ENCODE measurements at regions not wholly inside any gene's neighbourhood (a gene's known extent, or its start where the extent isn't known, plus 50 kb on each side); places are given as distances from the start of the nearest gene placed in this dataset.

DNA sequence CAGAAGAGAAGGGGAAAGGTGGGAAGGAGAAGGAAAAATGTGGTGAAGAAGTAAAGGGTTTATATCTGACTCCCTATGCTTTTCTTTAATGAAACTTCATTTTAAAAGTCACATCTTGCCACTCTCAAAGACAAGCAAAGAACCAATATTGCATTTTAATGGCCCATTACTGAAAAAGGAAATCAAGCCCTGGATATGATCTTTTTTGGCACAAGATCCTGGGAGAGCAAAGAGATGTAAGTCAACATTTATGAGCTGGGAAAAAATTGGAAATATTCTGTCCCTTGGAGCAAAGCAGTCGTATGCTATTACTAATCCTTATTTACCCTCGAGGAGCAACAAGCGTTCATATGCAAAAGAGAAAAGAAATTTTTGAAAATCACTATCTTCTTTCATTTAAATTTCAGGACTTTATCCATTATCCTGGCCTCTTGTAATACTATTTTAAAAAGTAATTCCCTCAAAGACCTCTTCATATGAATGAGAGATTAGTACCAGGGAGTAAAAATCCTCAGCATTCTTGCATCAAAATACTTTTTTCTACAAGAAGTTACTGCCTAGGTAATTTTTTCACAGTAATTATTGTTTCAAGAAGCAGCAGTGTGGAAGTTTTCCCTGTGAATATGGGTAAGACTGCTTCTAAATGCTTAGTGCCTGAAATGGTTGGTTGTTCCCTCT lies 435.3 kb upstream of the PDZRN3 start:
- ChIA-PET CTCF (no interaction called here), POLR2A (no interaction called here)
- FAIRE-seq = no peak

DNA sequence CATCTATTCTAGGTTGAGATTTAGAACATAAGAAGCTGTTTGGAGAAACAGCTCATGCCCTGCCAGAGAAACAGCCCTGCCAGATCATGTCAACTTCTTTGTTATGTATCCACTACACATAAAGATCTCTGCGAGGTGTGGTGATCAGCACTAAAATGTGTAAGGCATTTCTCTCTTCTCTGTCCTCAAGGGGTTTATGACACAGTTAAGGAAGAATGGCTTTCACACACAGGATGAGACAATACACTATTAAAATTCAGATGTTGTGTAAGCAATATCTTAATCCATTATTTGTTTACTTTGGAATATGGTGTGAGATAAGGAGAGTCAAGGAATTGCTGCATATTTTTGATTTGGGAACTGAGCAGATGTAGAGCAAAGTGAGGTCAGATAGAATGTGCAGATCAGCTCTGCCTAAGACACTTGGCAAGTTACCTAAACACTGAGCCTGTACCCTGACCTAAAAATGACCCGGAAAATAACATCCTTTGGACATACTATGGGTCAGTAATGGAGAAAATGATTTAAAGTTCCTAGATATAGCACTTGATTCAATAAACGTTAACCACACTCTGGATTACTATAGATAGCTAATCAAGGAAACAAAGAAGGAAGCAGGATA lies 434.7 kb upstream of the PDZRN3 start:
- POLR2A ChIA-PET = no interaction called here
- H3K9me3 ChIP-seq = no peaks in the 10 kb centered on the region
- DNase-seq (ENCODE audit: low read depth in 1 of 2, low spot score in 1 of 2) (no peak), ATAC-seq (no peak), FAIRE-seq (no peak)
- CTCF ChIA-PET = no interaction called here
- H3K4me3 ChIP-seq = no peak overlapping the region
- TF ChIP-seq KDM1A (IDR thresholded peaks at IDR 0.05; ENCODE audit: low read depth) (no peak), POLR2AphosphoS2 (conservative IDR thresholded peaks at IDR 0.05; ENCODE audit: low read length) (no peak), FOXS1 (CRISPR knock-in tag; IDR thresholded peaks at IDR 0.05) (no peak)
- TF ChIP-seq, protein P1, sequence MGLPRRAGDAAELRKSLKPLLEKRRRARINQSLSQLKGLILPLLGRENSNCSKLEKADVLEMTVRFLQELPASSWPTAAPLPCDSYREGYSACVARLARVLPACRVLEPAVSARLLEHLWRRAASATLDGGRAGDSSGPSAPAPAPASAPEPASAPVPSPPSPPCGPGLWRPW (IDR thresholded peaks at IDR 0.05) = no peak
- no peak overlapping the region for H3K4me2 ChIP-seq
- WGBS (ENCODE audit: missing lambda C conversion rate) = 3% methylated on average over 3 of the region's 3 CpGs
- no peak overlapping the region for H3K27ac ChIP-seq
- no peaks in the 10 kb centered on the region for H3K4me1 ChIP-seq

More for the DNA sequence above, 435.3 kb upstream of the PDZRN3 start:
- H3K27ac ChIP-seq = no peak overlapping the region
- no peak for ATAC-seq
- H3K4me2 ChIP-seq = no peak overlapping the region
- no peak for DNase-seq (ENCODE audit: low read depth in 1 of 2, low spot score in 1 of 2)
- no peaks in the 10 kb centered on the region for H3K9me3 ChIP-seq
- no peak overlapping the region for H3K4me3 ChIP-seq
- TF ChIP-seq MAFK (IDR thresholded peaks at IDR 0.05; ENCODE audit: partially characterized antibody) (no peak), NFE2L2 (conservative IDR thresholded peaks at IDR 0.05; ENCODE audit: low read length) (no peak), ESRRA (IDR thresholded peaks at IDR 0.05; ENCODE audit: borderline replicate concordance, low read length) (no peak)
- no peaks in the 10 kb centered on the region for H3K4me1 ChIP-seq
- 0% methylated on average over 3 of the region's 3 CpGs for WGBS (ENCODE audit: missing lambda C conversion rate)

DNA sequence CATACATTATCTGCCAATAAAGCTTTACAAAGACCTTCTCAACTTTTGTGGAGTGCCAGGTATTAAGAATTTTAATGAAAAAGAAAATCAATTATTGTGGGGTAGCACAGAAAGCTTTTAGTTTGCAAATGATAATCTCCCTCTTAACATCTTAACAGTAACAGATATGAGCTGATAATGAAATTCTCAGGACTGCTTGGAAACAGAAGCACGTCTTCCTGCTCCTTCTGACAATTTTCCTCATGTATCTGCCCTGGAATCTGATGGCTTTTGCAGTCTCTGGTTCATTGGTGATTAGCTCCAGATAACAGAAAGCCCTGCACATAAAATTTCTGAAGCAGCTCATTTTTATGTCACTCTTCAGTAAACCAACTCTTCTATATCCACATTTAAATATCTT lies 432.4 kb upstream of the PDZRN3 start:
- no peak for FAIRE-seq
- no peak overlapping the region for H3K4me2 ChIP-seq
- POLR2A ChIA-PET = no interaction called here
- H3K9me3 ChIP-seq = no peaks in the 10 kb centered on the region
- no peak for TF ChIP-seq SREBF2 (IDR thresholded peaks at IDR 0.05)
- no peak for TF ChIP-seq MYC (IDR thresholded peaks at IDR 0.05; ENCODE audit: borderline replicate concordance, low read length)
- TF ChIP-seq POLR2A (IDR thresholded peaks at IDR 0.05; ENCODE audit: low read length) = no peak
- no peak for TF ChIP-seq RFX5 (IDR thresholded peaks at IDR 0.05)
- H3K27ac ChIP-seq = no peak overlapping the region
- H3K4me3 ChIP-seq = no peak overlapping the region
- no peak for DNase-seq (ENCODE audit: low read depth in 1 of 2, low spot score in 1 of 2)
- CTCF ChIA-PET = no interaction called here
- no peak for ATAC-seq
- H3K4me1 ChIP-seq = no peaks in the 10 kb centered on the region
- 0% methylated on average over 1 of the region's 1 CpG for WGBS (ENCODE audit: missing lambda C conversion rate)

DNA sequence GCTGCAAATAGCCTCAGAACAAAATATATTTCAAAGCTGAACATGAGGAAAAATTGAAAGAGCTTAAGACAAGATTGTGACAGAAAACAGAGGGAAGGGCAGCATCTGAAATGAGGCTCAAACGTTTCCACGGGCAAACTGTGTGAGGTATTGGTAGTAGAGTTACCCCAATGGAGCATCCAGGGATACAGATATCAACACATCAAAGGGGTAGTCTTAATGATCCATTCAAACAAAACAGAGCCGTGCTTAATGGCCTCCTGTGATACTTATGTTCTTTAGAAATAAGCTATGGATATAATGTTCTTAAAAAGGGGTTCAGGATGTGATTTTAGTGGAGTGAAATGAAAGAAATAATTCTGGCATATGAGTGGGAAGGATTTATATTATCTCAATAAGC lies 430.3 kb upstream of the PDZRN3 start:
- DNase-seq (ENCODE audit: low read depth in 1 of 2, low spot score in 1 of 2) (no peak), FAIRE-seq (no peak), ATAC-seq (no peak)
- ChIA-PET POLR2A (no interaction called here), CTCF (no interaction called here)
- Histone ChIP-seq H3K4me3 (no peak overlapping the region), H3K9me3 (no peaks in the 10 kb centered on the region), H3K27ac (no peak overlapping the region), H3K4me2 (no peak overlapping the region), H3K4me1 (no peaks in the 10 kb centered on the region)
- WGBS (ENCODE audit: missing lambda C conversion rate) = 0% methylated on average over 3 of the region's 3 CpGs
- TF ChIP-seq EHMT2 (IDR thresholded peaks at IDR 0.05; ENCODE audit: low read depth) = no peak
- no peak for TF ChIP-seq EP300 (IDR thresholded peaks at IDR 0.05)
- no peak for TF ChIP-seq KDM5A (IDR thresholded peaks at IDR 0.05)
- no peak for TF ChIP-seq KDM1A (IDR thresholded peaks at IDR 0.05; ENCODE audit: low read depth)

DNA sequence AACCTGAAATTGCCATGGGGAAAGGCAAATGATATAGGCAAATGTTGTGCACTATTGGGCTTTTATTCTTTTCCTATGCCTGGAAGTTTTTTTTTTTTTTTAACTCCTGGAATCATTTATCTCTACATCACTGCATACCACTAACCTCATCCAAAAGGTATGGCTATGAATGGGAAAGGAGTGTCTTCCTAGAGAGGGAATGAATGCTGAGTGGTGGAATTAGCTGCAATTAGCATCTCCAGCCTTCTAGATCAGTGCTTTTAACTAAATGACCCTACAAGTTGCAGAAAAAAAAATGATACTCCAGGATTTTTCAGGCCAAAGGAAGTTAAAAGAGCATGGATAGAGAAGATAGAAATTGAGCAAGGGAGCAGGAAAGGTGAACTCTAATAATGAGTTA lies 429.8 kb upstream of the PDZRN3 start:
- FAIRE-seq = no peak
- no peak overlapping the region for H3K27ac ChIP-seq
- no peak for ATAC-seq
- POLR2A ChIA-PET = no interaction called here
- CTCF ChIA-PET = no interaction called here
- no peak overlapping the region for H3K4me2 ChIP-seq
- DNase-seq (ENCODE audit: low read depth in 1 of 2, low spot score in 1 of 2) = no peak
- H3K9me3 ChIP-seq = no peaks in the 10 kb centered on the region
- H3K4me3 ChIP-seq = no peak overlapping the region
- H3K4me1 ChIP-seq = no peaks in the 10 kb centered on the region
- TF ChIP-seq, protein P2, sequence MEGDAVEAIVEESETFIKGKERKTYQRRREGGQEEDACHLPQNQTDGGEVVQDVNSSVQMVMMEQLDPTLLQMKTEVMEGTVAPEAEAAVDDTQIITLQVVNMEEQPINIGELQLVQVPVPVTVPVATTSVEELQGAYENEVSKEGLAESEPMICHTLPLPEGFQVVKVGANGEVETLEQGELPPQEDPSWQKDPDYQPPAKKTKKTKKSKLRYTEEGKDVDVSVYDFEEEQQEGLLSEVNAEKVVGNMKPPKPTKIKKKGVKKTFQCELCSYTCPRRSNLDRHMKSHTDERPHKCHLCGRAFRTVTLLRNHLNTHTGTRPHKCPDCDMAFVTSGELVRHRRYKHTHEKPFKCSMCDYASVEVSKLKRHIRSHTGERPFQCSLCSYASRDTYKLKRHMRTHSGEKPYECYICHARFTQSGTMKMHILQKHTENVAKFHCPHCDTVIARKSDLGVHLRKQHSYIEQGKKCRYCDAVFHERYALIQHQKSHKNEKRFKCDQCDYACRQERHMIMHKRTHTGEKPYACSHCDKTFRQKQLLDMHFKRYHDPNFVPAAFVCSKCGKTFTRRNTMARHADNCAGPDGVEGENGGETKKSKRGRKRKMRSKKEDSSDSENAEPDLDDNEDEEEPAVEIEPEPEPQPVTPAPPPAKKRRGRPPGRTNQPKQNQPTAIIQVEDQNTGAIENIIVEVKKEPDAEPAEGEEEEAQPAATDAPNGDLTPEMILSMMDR (IDR thresholded peaks at IDR 0.05) = no peak
- no peak for TF ChIP-seq FOSL2 (IDR thresholded peaks at IDR 0.05)
- no peak for TF ChIP-seq FOSL2 (CRISPR knock-in tag; IDR thresholded peaks at IDR 0.05)
- TF ChIP-seq TP53 (CRISPR knock-in tag; IDR thresholded peaks at IDR 0.05) = no peak
- no peak for TF ChIP-seq NFE2L2 (conservative IDR thresholded peaks at IDR 0.05; ENCODE audit: low read length)
- TF ChIP-seq KDM5A (IDR thresholded peaks at IDR 0.05) = no peak
- TF ChIP-seq RNF2 (IDR thresholded peaks at IDR 0.05; ENCODE audit: borderline replicate concordance, low read depth) = no peak
- TF ChIP-seq TFCP2L1 (CRISPR knock-in tag; IDR thresholded peaks at IDR 0.05) = no peak
- TF ChIP-seq, protein P3, sequence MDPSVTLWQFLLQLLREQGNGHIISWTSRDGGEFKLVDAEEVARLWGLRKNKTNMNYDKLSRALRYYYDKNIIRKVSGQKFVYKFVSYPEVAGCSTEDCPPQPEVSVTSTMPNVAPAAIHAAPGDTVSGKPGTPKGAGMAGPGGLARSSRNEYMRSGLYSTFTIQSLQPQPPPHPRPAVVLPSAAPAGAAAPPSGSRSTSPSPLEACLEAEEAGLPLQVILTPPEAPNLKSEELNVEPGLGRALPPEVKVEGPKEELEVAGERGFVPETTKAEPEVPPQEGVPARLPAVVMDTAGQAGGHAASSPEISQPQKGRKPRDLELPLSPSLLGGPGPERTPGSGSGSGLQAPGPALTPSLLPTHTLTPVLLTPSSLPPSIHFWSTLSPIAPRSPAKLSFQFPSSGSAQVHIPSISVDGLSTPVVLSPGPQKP (IDR thresholded peaks at IDR 0.05; ENCODE audit: low read depth, low read length) = no peak
- TF ChIP-seq FOSB (CRISPR knock-in tag; IDR thresholded peaks at IDR 0.05) = no peak
- no peak for TF ChIP-seq JUN (IDR thresholded peaks at IDR 0.05)
- TF ChIP-seq RFX5 (IDR thresholded peaks at IDR 0.05) = no peak
- TF ChIP-seq ZNF302 (CRISPR knock-in tag; IDR thresholded peaks at IDR 0.05) = no peak
- TF ChIP-seq ZC3H11A (IDR thresholded peaks at IDR 0.05) = no peak
- TF ChIP-seq RCOR1 (IDR thresholded peaks at IDR 0.05; ENCODE audit: low read depth, low read length) = no peak
- TF ChIP-seq HEYL (CRISPR knock-in tag; IDR thresholded peaks at IDR 0.05) = no peak
- no peak for TF ChIP-seq POLR2AphosphoS2 (conservative IDR thresholded peaks at IDR 0.05; ENCODE audit: low read length)
- no peak for TF ChIP-seq POLR2A (IDR thresholded peaks at IDR 0.05; ENCODE audit: low read length)
